Keratinocyte (primary cell): ENCODE measurements at regions not wholly inside any gene's neighbourhood (a gene's known extent, or its start where the extent isn't known, plus 50 kb on each side); places are given as distances from the start of the nearest gene placed in this dataset.

Source experiments
- DNase-seq: peaks from one replicate; pipeline ENCODE4 v3.0.0-alpha.2; 2011; ENCODE audit warnings: low read depth, missing footprints, low spot score
- FAIRE-seq: peaks from 2 replicates; lab custom pipeline; 2011; peaks lifted over from hg19 to GRCh38; lab: Jason Lieb, UNC
- H2AFZ ChIP-seq: 2 replicates; pipeline ENCODE4 v1.6.0; 2012; ENCODE audit warnings: low read length, control low read depth, inconsistent platforms; ENCODE audit not compliant: control insufficient read depth
- H3K27ac ChIP-seq: 2 replicates; pipeline ENCODE4 v1.5.1; 2011; ENCODE audit warnings: low read length; ENCODE audit not compliant: control insufficient read depth, insufficient read depth
- H3K27me3 ChIP-seq: 3 replicates; pipeline ENCODE4 v1.6.0; 2011; ENCODE audit warnings: low read length; ENCODE audit not compliant: control insufficient read depth, insufficient read depth; ENCODE audit errors: extremely low read depth
- H3K36me3 ChIP-seq, 2 experiments: 2 replicates in 1 of 2; 3 replicates in 1 of 2; pipeline ENCODE4 v1.5.1; 2011; ENCODE audit warnings: low read length in 2 of 2, mild to moderate bottlenecking in 1 of 2; ENCODE audit not compliant: control insufficient read depth in 2 of 2, insufficient read depth in 2 of 2; ENCODE audit errors: extremely low read depth in 1 of 2
- H3K4me1 ChIP-seq: 3 replicates; pipeline ENCODE4 v1.5.1; 2011; ENCODE audit warnings: low read length; ENCODE audit not compliant: control insufficient read depth, insufficient read depth; ENCODE audit errors: extremely low read depth
- H3K4me2 ChIP-seq: 3 replicates; pipeline ENCODE4 v1.6.0; 2011; ENCODE audit warnings: low read depth, low read length; ENCODE audit not compliant: control insufficient read depth, insufficient read depth; ENCODE audit errors: extremely low read depth
- H3K4me3 ChIP-seq, 3 experiments: fragments of 200-600 bp in 1 of 3; sonication (generic) in 1 of 3; 2 replicates in 2 of 3; 3 replicates in 1 of 3; pipeline ENCODE4 v1.5.1; 2011 to 2016; ENCODE audit warnings: low read length in 3 of 3, mild to moderate bottlenecking in 3 of 3, control low read depth in 2 of 3, inconsistent platforms in 1 of 3, low read depth in 1 of 3, mixed read lengths in 1 of 3, mixed run types in 1 of 3, moderate library complexity in 1 of 3; ENCODE audit not compliant: control insufficient read depth in 2 of 3, insufficient read depth in 2 of 3; ENCODE audit errors: extremely low read depth in 1 of 3
- H3K79me2 ChIP-seq: 2 replicates; pipeline ENCODE4 v1.6.0; 2012; ENCODE audit warnings: low read length; ENCODE audit not compliant: control insufficient read depth, insufficient read depth
- H3K9ac ChIP-seq: 3 replicates; pipeline ENCODE4 v1.6.0; 2011; ENCODE audit warnings: low read length; ENCODE audit not compliant: control insufficient read depth, insufficient read depth; ENCODE audit errors: extremely low read depth
- H3K9me1 ChIP-seq: 3 replicates; pipeline ENCODE4 v1.6.0; 2011; ENCODE audit warnings: low read length; ENCODE audit not compliant: control insufficient read depth, insufficient read depth; ENCODE audit errors: extremely low read depth
- H3K9me3 ChIP-seq: 2 replicates; pipeline ENCODE4 v1.5.1; 2012; ENCODE audit warnings: low read depth, low read length; ENCODE audit not compliant: control insufficient read depth
- H4K20me1 ChIP-seq: 3 replicates; pipeline ENCODE4 v1.6.0; 2011; ENCODE audit warnings: low read length; ENCODE audit not compliant: control insufficient read depth, insufficient read depth; ENCODE audit errors: extremely low read depth
- EZH2 ChIP-seq: IDR thresholded peaks from one replicate; pipeline ENCODE4 v1.6.1; 2012; ENCODE audit warnings: inconsistent platforms, mild to moderate bottlenecking, low read length, moderate library complexity
- dilution Hi-C: fragments of 300-500 bp; cut with MboI; formaldehyde crosslinking; loops from one replicate; pipeline ENCODE4 v1.7.0; 2020; ENCODE audit warnings: low sequenced_read_pairs; ENCODE audit not compliant: extremely low pct_ligation_motif_present
- TF ChIP-seq, protein P1 (sequence below), 3 experiments: IDR thresholded peaks in 1 of 3; conservative IDR thresholded peaks in 1 of 3; optimal IDR thresholded peaks in 1 of 3; 2 replicates in 2 of 3; 3 replicates in 1 of 3; pipeline versions ENCODE3 to v1.5.1; 2011; ENCODE audit warnings: low read length in 3 of 3, mild to moderate bottlenecking in 3 of 3, moderate library complexity in 2 of 3, control low read depth in 1 of 3, inconsistent platforms in 1 of 3; ENCODE audit not compliant: insufficient read depth in 2 of 3; ENCODE audit errors: extremely low read depth in 1 of 3

DNA sequence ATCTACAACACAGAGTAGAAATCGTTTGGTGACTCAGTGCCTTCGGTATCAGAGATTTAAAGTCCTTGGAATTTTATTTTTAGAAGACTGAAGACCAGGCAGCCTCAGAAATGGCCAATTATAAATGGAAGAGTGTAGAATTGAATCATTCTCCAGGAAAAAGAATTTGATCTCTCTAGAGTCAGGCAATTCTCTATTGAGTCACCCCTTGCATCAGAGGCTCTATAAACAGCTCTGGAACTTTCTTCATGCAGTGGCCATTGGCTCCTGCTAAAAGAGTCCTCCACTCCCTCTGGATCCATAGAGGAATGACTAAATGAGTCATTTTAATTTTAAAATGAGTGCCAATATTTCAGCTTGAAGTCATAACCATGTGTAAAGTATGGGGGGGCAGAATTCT lies 816.2 kb downstream of the TDRD15 start:
- Histone ChIP-seq H3K27me3 (no peaks in the 10 kb centered on the region), H3K4me1 (no peaks in the 10 kb centered on the region), H3K4me2 (no peak overlapping the region), H3K9me3 (no peaks in the 10 kb centered on the region), H3K27ac (no peak overlapping the region), H3K36me3 (no peaks in the 10 kb centered on the region), H4K20me1 (no peaks in the 10 kb centered on the region), H3K4me3 (no peak overlapping the region), H3K79me2 (no peaks in the 10 kb centered on the region), H3K9ac (no peak overlapping the region), H2AFZ (no peak overlapping the region), H3K9me1 (no peaks in the 10 kb centered on the region)
- dilution Hi-C loops: no loop called here
- FAIRE-seq (no peak), DNase-seq (no peak)
- TF ChIP-seq, protein P1, sequence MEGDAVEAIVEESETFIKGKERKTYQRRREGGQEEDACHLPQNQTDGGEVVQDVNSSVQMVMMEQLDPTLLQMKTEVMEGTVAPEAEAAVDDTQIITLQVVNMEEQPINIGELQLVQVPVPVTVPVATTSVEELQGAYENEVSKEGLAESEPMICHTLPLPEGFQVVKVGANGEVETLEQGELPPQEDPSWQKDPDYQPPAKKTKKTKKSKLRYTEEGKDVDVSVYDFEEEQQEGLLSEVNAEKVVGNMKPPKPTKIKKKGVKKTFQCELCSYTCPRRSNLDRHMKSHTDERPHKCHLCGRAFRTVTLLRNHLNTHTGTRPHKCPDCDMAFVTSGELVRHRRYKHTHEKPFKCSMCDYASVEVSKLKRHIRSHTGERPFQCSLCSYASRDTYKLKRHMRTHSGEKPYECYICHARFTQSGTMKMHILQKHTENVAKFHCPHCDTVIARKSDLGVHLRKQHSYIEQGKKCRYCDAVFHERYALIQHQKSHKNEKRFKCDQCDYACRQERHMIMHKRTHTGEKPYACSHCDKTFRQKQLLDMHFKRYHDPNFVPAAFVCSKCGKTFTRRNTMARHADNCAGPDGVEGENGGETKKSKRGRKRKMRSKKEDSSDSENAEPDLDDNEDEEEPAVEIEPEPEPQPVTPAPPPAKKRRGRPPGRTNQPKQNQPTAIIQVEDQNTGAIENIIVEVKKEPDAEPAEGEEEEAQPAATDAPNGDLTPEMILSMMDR (optimal IDR thresholded peaks at IDR 0.05 in 1 of 3, IDR thresholded peaks at IDR 0.05 in 1 of 3, conservative IDR thresholded peaks at IDR 0.05 in 1 of 3; ENCODE audit: extremely low read depth in 1 of 3, insufficient read depth in 2 of 3, low read length in 3 of 3): no peak
- no peak for TF ChIP-seq EZH2

DNA sequence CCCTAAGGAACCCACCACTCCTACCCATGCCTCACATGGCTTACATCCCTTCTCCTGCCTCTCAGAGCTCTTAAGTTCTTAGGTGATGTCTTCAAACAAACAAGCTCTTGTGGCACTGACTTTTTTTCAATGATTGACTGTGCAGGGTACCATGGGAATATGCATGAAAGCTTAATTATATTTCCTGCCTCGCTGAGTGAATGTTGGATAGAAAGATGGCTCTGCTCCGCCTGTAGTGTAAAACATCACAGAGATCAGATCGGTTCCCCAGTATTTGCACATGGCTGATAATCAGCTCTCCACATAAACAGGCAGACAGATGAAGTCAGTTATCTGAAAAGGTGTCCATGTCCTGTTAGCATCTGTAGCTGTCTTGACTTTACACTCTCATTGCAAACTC lies 820.8 kb downstream of the TDRD15 start:
- FAIRE-seq (no peak), DNase-seq (no peak)
- Histone ChIP-seq H3K79me2 (no peaks in the 10 kb centered on the region), H3K4me3 (no peak overlapping the region), H3K27ac (no peak overlapping the region), H3K9me3 (no peaks in the 10 kb centered on the region), H3K27me3 (no peaks in the 10 kb centered on the region), H3K36me3 (no peaks in the 10 kb centered on the region), H4K20me1 (no peaks in the 10 kb centered on the region), H2AFZ (no peak overlapping the region), H3K4me2 (no peak overlapping the region), H3K9me1 (no peaks in the 10 kb centered on the region), H3K9ac (no peak overlapping the region), H3K4me1 (no peaks in the 10 kb centered on the region)
- dilution Hi-C loops: no loop called here
- TF ChIP-seq, protein P1 (optimal IDR thresholded peaks at IDR 0.05 in 1 of 3, IDR thresholded peaks at IDR 0.05 in 1 of 3, conservative IDR thresholded peaks at IDR 0.05 in 1 of 3; ENCODE audit: extremely low read depth in 1 of 3, insufficient read depth in 2 of 3, low read length in 3 of 3): no peak
- no peak for TF ChIP-seq EZH2
